DOHH2 (cell line): ENCODE measurements at regions not wholly inside any gene's neighbourhood (a gene's known extent, or its start where the extent isn't known, plus 50 kb on each side); places are given as distances from the start of the nearest gene placed in this dataset.

Experiments
- EZH2phosphoT487 ChIP-seq: fragments of 200-600 bp; sonication (generic); IDR thresholded peaks from 2 replicates; pipeline ENCODE4 v1.6.1; 2017; ENCODE audit warnings: borderline replicate concordance, mild to moderate bottlenecking, antibody characterized with exemption, low read length, moderate library complexity, mixed read lengths
- TF ChIP-seq, protein P1 (sequence below): fragments of 200-600 bp; sonication (generic); IDR thresholded peaks from one replicate; pipeline ENCODE4 v1.5.1; 2014; ENCODE audit warnings: antibody characterized with exemption, mild to moderate bottlenecking, low read depth, low read length; ENCODE audit not compliant: poor library complexity, severe bottlenecking

GRCh38 chr12:46537387-46537955 is 164.9 kb upstream of the SLC38A2 start:
- TF ChIP-seq, protein P1, sequence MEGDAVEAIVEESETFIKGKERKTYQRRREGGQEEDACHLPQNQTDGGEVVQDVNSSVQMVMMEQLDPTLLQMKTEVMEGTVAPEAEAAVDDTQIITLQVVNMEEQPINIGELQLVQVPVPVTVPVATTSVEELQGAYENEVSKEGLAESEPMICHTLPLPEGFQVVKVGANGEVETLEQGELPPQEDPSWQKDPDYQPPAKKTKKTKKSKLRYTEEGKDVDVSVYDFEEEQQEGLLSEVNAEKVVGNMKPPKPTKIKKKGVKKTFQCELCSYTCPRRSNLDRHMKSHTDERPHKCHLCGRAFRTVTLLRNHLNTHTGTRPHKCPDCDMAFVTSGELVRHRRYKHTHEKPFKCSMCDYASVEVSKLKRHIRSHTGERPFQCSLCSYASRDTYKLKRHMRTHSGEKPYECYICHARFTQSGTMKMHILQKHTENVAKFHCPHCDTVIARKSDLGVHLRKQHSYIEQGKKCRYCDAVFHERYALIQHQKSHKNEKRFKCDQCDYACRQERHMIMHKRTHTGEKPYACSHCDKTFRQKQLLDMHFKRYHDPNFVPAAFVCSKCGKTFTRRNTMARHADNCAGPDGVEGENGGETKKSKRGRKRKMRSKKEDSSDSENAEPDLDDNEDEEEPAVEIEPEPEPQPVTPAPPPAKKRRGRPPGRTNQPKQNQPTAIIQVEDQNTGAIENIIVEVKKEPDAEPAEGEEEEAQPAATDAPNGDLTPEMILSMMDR, result no peak
- TF ChIP-seq EZH2phosphoT487, result no peak
